Upper lobe of left lung (tissue), 6 donors: ENCODE measurements at regions not wholly inside any gene's neighbourhood (a gene's known extent, or its start where the extent isn't known, plus 50 kb on each side); places are given as distances from the start of the nearest gene placed in this dataset.

Source experiments
- ATAC-seq, 2 donors: fragments of 200-7000 bp; cut with Tn5 transposase; one replicate each; pipeline ENCODE4 v1.9.1; 2022; ENCODE audit warnings: mild to moderate bottlenecking in 2 of 2, moderate library complexity in 2 of 2; ENCODE audit not compliant: low FRiP score in 2 of 2
- DNase-seq, 2 donors: peaks; one replicate each; pipeline ENCODE4 v3.0.0-alpha.2; 2019 to 2020
- H3K27ac ChIP-seq, 4 donors: fragments of 200-600 bp; sonication (generic); one replicate each; pipeline ENCODE4 v1.5.1; 2016 to 2019
- H3K27me3 ChIP-seq, 4 donors: fragments of 200-600 bp; sonication (generic); one replicate each; pipeline ENCODE4 v1.5.1; 2017 to 2019
- H3K36me3 ChIP-seq, 4 donors: fragments of 200-600 bp; sonication (generic); one replicate each; pipeline ENCODE4 v1.5.1; 2016 to 2019
- H3K4me1 ChIP-seq, 4 donors: fragments of 200-600 bp; sonication (generic); one replicate each; pipeline ENCODE4 v1.5.1; 2018 to 2019
- H3K4me3 ChIP-seq, 4 donors: fragments of 200-600 bp; sonication (generic); one replicate each; pipeline ENCODE4 v1.5.1; 2017 to 2019; ENCODE audit warnings: mild to moderate bottlenecking in 2 of 4, moderate library complexity in 1 of 4
- H3K9me3 ChIP-seq, 4 donors: fragments of 200-600 bp; sonication (generic); one replicate each; pipeline ENCODE4 v1.5.1; 2018 to 2019
- CTCF ChIP-seq, 6 experiments: fragments of 450-650 bp in 4 of 6; fragments of 200-600 bp in 2 of 6; sonication (generic) in 2 of 6; IDR thresholded peaks; one replicate each; pipeline ENCODE4 v1.5.1; 2016 to 2019; ENCODE audit warnings: antibody characterized with exemption in 6 of 6
- EP300 ChIP-seq, 4 donors: sonication (generic); formaldehyde crosslinking; IDR thresholded peaks; one replicate each; pipeline ENCODE4 v1.5.1; 2017; ENCODE audit warnings: antibody characterized with exemption in 4 of 4, control low read depth in 2 of 4
- POLR2A ChIP-seq, 4 donors: fragments of 450-650 bp; IDR thresholded peaks; one replicate each; pipeline ENCODE4 v1.5.1; 2016 to 2017; ENCODE audit warnings: antibody characterized with exemption in 4 of 4, mild to moderate bottlenecking in 2 of 4
- POLR2AphosphoS5 ChIP-seq, 2 donors: sonication (generic); formaldehyde crosslinking; IDR thresholded peaks; one replicate each; pipeline ENCODE4 v1.5.1; 2017; ENCODE audit warnings: antibody characterized with exemption in 2 of 2
- WGBS, 2 donors: methylation state at CpG; one replicate each; pipeline ENCODE4 v1.1.5; 2017 to 2018; 5-methylcytosine and 5-hydroxymethylcytosine counted together
- donor health status: DM: no; HTN: no; CAD: no; lungs with moderate emphysema.
- donor health status: DM: no; HTN: yes; CAD: no; lungs with severe emphysema.

GRCh38 chr2:23005469-23005868 is 379.5 kb upstream of the KLHL29 start:
- no peak for TF ChIP-seq POLR2AphosphoS5 (IDR thresholded peaks at IDR 0.05)
- no peak for TF ChIP-seq CTCF (IDR thresholded peaks at IDR 0.05)
- TF ChIP-seq EP300 (IDR thresholded peaks at IDR 0.05) = no peak
- TF ChIP-seq POLR2A (IDR thresholded peaks at IDR 0.05) = no peak
- H3K36me3 ChIP-seq = no peaks in the 10 kb centered on the region
- WGBS, 2 donors = 83 to 88% methylated on average over 4 of the region's 4 CpGs
- no peak overlapping the region for H3K27ac ChIP-seq
- H3K4me3 ChIP-seq = no peak overlapping the region
- no peaks in the 10 kb centered on the region for H3K4me1 ChIP-seq
- no peaks in the 10 kb centered on the region for H3K27me3 ChIP-seq
- DNase-seq (no peak), ATAC-seq (no peak)
- H3K9me3 ChIP-seq = no peaks in the 10 kb centered on the region

GRCh38 chr2:23007631-23008235 is 377.2 kb upstream of the KLHL29 start:
- TF ChIP-seq CTCF (IDR thresholded peaks at IDR 0.05) (no peak), POLR2A (IDR thresholded peaks at IDR 0.05) (no peak), EP300 (IDR thresholded peaks at IDR 0.05) (no peak), POLR2AphosphoS5 (IDR thresholded peaks at IDR 0.05) (no peak)
- WGBS, 2 donors = 71 to 86% methylated on average over 1 of the region's 1 CpG
- H3K27ac ChIP-seq = no peak overlapping the region
- ATAC-seq = no peak
- H3K27me3 ChIP-seq = no peaks in the 10 kb centered on the region
- no peaks in the 10 kb centered on the region for H3K9me3 ChIP-seq
- no peaks in the 10 kb centered on the region for H3K4me1 ChIP-seq
- DNase-seq = no peak
- no peak overlapping the region for H3K4me3 ChIP-seq
- no peaks in the 10 kb centered on the region for H3K36me3 ChIP-seq

- H3K4me1 ChIP-seq = no peaks in the 10 kb centered on the region
- TF ChIP-seq CTCF (IDR thresholded peaks at IDR 0.05) = no peak
- no peak for TF ChIP-seq POLR2A (IDR thresholded peaks at IDR 0.05)
- TF ChIP-seq POLR2AphosphoS5 (IDR thresholded peaks at IDR 0.05) = no peak
- TF ChIP-seq EP300 (IDR thresholded peaks at IDR 0.05) = no peak
- WGBS, 2 donors = 73 to 84% methylated on average over 6 of the region's 6 CpGs
- no peaks in the 10 kb centered on the region for H3K9me3 ChIP-seq
- no peak overlapping the region for H3K4me3 ChIP-seq
- no peak overlapping the region for H3K27ac ChIP-seq
- no peak for ATAC-seq
- no peak for DNase-seq
- H3K36me3 ChIP-seq = no peaks in the 10 kb centered on the region
- H3K27me3 ChIP-seq = no peaks in the 10 kb centered on the region
Measured at GRCh38 chr2:23008440-23008839, 376.5 kb upstream of the KLHL29 start.

GRCh38 chr2:23008951-23009350 is 376.0 kb upstream of the KLHL29 start:
- 87 to 93% methylated on average over 5 to 7 of the region's 7 CpGs for WGBS, 2 donors
- H3K9me3 ChIP-seq = no peaks in the 10 kb centered on the region
- no peaks in the 10 kb centered on the region for H3K4me1 ChIP-seq
- no peak overlapping the region for H3K27ac ChIP-seq
- no peak overlapping the region for H3K4me3 ChIP-seq
- H3K27me3 ChIP-seq = no peaks in the 10 kb centered on the region
- no peaks in the 10 kb centered on the region for H3K36me3 ChIP-seq
- ATAC-seq (no peak), DNase-seq (no peak)
- no peak for TF ChIP-seq POLR2AphosphoS5 (IDR thresholded peaks at IDR 0.05)
- no peak for TF ChIP-seq EP300 (IDR thresholded peaks at IDR 0.05)
- TF ChIP-seq CTCF (IDR thresholded peaks at IDR 0.05) = no peak
- TF ChIP-seq POLR2A (IDR thresholded peaks at IDR 0.05) = no peak

- TF ChIP-seq CTCF (IDR thresholded peaks at IDR 0.05) (no peak), EP300 (IDR thresholded peaks at IDR 0.05) (no peak), POLR2AphosphoS5 (IDR thresholded peaks at IDR 0.05) (no peak), POLR2A (IDR thresholded peaks at IDR 0.05) (no peak)
- DNase-seq (no peak), ATAC-seq (peak; percentile 23 to 88)
- Histone ChIP-seq H3K36me3 (no peaks in the 10 kb centered on the region), H3K27ac (no peak overlapping the region), H3K9me3 (no peaks in the 10 kb centered on the region), H3K27me3 (no peaks in the 10 kb centered on the region), H3K4me3 (no peak overlapping the region), H3K4me1 (no peaks in the 10 kb centered on the region)
- 73 to 84% methylated on average over 4 to 7 of the region's 7 CpGs for WGBS, 2 donors
Measured at GRCh38 chr2:23009545-23010149, 375.3 kb upstream of the KLHL29 start.
